Stimulated activated CD4-positive, alpha-beta T cell treated with anti-CD3 and anti-CD28 coated beads, Interleukin-12 subunit alpha, Interleukin-12 subunit beta, amount 100 ng/mL, for 48 hours (primary cell): ENCODE measurements at regions not wholly inside any gene's neighbourhood (a gene's known extent, or its start where the extent isn't known, plus 50 kb on each side); places are given as distances from the start of the nearest gene placed in this dataset.

ENCODE experiments used
- DNase-seq, 3 donors: peaks; one replicate each; pipeline ENCODE4 v3.0.0-alpha.2; 2020; ENCODE audit warnings: low read depth in 2 of 3, low spot score in 1 of 3

DNA sequence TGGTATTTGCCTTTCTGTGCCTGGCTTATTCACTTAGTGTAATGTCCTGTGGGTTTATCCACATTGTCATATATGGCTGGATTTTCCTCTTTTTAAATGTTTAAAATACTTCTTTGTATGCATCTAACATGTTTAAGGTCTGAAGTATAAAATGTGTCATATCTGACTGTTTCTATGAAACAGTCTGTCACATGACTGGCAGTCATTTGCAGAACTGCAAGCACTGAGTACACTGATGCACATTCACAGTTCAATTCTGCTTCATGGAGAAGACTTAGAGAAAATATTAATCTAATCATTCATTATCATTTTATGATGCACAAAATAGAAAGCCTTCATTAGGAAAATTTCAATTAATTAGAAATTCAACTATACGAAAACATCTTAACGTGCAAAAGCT lies 119.7 kb upstream of the PRSS58 start:
- no peak for DNase-seq

DNA sequence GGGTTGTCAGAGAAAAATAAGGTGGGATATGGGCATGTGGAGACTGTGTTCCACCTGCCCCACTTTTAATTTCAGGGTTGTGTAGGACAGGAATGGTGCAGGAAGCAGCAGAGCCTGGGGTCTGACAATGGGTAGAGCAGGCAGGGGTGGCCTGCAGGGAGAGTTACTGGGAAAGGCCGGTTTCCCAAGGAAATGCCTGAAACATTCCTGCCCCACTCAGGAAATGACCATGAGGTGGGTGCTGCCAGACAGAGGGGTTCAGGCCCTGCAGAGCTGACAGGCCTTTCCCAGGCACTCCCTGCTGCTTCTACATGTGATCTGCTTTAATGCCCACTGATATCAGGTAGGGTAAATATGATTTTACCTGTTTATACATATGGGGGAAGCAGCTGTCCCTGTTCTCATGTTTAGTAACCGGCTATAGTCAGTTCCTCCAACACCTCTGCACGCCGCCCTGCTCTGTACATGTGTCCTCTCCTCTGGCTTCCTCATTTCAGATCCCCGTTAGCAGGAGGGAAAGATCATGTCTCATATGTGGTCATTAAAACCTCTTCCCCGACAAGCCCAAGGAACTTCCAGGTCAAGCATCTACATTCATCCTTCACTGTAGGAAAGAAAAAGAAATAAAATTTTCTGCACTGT lies 118.6 kb upstream of the PRSS58 start:
- no peak for DNase-seq

DNA sequence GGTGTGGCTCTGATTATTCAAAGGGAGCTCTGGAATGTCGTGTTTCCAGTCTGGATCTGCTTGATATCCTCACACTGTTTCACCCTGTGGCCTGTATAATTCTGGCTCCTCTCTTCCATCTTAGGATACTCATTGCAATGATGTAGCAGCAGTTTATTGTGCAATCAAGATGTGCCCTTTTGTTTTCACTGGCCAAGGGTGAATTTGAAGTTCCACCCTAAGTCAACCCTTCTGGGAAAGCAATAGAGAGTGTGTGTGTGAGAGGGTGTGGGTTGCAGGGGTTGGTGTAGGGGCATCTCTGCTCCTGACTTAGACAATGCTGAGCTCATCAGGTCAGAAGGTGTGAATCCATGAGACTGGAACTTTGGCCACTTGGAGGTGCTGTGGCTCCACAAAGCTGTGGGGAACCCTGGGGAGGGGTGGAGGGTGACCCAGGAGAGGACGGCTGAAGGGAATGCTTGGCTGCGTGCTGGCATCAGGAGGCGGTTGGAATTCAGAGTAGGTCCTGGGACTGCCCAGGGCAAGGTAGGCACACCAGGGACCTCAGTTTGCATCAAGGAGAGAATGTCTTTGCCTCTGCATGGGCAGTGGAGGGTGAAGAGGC lies 118.0 kb upstream of the PRSS58 start:
- DNase-seq = no peak

DNA sequence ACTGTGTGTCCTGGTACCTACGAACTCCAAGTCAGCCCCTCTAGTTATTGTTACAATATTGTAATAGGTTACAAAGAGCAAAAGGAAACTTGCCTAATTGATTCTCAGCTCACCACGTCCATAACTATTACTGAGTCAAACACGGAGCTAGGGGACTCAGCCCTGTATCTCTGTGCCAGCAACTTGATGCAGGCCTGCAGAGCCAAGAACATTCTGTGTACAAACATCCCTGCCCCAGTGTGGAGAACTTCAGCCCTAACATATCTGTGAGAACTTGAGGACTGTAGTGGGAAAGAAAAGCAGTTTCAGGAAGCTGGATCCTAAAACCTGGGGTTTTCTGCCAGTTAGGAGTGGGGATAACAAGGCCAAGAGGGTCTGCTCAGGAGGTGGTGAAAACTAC lies 114.9 kb upstream of the PRSS58 start:
- no peak for DNase-seq

GRCh38 chr7:142371586-142372377 lies 113.9 kb upstream of the PRSS58 start:
- no peak for DNase-seq

DNA sequence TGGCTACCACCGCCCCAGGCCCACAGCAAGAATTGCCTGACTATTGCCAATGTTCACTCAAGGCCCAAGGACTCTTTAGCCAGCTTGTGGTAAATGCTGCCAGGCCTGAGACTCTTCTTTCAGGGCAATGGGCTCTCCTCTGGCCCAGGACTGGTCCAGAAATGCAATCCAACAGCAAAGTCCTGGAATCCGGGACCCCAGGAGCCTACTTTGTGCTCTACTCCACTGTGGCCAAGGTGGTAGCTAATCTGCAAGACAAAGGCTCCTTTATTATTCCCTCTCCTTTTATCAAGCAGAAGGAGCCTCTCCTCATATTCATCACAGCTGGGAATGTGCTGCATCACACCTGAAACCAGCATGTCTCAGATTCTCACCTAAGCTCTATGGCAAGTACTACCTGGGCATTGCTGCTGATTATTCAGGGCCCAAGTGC lies 107.6 kb upstream of the PRSS58 start:
- no peak for DNase-seq

GRCh38 chr7:142364551-142364950 lies 106.7 kb upstream of the PRSS58 start:
- no peak for DNase-seq

- DNase-seq = no peak
Measured at GRCh38 chr7:142362349-142362748, 104.5 kb upstream of the PRSS58 start.

GRCh38 chr7:142359694-142360279 lies 101.9 kb upstream of the PRSS58 start:
- DNase-seq = no peak

DNA sequence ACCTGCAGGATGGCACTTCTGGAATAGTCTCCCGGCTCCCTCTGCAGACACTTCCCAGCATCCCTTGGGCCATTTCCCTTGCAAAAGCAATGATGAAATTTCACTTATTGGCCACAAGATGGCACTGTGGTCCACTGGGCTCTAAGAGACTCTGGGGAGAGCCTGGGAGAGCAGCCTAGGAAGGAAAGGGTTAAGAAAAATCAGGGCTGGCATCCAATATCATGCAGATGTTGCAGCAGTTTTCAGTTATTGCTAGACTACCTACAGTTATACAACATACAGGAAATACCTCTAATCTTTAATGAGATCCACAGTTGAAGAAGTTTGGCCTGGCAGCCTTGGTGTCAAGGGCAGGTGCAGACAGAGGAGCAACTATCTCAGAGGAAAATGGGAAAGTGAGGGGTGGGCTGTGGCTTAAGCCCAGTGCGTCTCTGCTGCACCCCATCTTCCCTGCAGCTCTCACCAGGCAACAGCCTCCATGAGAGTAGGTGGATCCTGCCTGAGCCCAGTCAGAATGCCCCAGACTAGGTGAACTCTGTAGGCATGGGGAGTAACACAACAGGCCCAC lies 100.2 kb upstream of the PRSS58 start:
- peak in 1 of 3 donors; percentile 31 for DNase-seq

DNA sequence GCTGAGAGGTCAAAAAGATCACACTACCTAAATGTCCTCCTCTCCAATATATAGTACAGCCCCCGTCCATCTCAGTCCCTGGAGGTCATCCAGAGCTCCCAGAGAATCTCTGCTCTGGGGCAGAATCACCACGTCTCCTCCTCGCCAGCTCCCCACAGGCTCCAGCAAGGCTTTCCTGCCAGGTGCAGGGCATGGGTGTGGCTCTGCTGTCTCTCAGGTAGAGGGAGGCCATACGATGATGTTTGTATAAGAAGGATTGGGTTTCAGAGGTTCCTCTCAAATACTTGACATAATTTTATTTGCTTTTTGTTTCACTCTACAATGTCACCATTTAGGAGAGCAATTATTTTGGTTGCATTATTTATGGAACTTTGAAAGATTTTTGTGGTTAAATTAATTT lies 98.3 kb upstream of the PRSS58 start:
- DNase-seq = no peak

DNA sequence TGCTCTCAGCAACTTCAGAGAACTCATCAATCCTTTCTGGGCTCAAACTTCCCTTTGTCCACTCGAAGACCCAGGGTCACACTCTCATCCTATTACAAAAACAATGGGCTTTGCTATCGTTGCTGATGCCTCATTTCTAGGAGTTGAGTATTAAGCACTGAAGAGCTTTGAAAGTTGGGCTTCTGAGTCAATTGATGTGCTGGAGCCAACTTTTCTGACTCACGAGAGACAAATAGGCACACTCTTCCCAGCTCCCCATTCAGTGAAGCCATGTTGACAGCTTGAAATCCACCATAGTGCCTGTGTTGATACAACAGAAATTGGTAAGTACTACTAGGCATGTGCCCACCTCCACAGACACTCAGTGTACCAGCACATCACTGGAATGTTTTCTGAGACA lies 97.5 kb upstream of the PRSS58 start:
- no peak for DNase-seq

DNA sequence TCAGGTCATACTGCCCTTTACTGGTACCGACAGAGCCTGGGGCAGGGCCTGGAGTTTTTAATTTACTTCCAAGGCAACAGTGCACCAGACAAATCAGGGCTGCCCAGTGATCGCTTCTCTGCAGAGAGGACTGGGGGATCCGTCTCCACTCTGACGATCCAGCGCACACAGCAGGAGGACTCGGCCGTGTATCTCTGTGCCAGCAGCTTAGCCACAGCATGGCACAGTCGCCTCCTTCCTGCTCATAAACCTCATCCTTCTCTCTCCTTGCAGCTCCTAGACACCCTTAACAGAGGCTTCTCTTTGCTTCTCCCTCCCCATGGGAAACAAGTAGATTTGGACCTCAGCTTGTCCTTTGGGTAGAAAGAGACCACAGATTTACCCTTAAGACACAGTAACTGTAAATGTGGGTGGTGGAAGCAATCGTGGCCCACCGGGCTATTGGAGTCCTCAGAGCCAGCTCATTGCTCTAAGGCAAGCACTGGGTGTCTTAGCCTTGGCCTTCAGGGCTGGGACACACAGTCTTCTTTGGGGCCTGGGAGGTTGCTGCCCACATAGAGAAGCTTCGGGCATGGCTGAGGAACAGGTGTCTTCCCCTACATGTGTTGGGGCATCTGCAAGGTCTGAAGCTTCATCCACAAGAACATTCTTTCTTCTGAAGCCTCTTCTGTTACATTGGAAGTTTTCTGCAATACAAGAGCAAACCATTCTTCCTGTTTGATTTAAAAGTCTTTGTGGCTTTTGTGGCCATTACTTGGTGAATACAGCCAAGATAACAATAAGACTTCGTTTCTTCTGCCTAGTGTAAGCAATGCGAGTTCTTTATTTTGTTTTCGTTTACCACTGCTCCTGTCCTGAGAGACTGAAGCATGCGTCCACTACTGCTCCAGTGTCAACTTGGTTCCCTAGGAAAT lies 95.5 kb upstream of the PRSS58 start:
- no peak for DNase-seq

GRCh38 chr7:142352543-142352942 lies 94.7 kb upstream of the PRSS58 start:
- no peak for DNase-seq

- no peak for DNase-seq
Measured at GRCh38 chr7:142351145-142351544, 93.3 kb upstream of the PRSS58 start.

- DNase-seq = no peak
Measured at GRCh38 chr7:142349670-142350405, 92.0 kb upstream of the PRSS58 start.

- DNase-seq = no peak
Measured at GRCh38 chr7:142348921-142349405, 91.1 kb upstream of the PRSS58 start.

DNA sequence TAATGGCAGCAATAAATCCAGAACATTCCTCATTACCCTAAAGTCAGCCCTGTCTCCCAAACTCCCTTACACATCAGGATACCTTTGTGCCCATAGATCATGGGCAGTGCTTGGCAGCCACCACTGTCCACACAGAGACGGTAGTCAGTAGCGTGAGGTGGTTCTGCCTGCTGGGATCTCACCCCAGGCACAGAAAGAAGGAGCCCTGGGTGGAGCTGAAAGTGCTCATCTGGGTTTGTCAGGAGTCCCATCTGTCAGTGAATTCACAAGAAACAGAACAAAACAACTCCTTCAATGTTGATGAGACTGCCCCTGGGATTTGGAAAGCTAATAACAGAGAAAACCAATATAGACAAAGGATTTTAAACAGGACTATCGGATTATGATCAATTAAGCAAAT lies 90.2 kb upstream of the PRSS58 start:
- no peak for DNase-seq

DNA sequence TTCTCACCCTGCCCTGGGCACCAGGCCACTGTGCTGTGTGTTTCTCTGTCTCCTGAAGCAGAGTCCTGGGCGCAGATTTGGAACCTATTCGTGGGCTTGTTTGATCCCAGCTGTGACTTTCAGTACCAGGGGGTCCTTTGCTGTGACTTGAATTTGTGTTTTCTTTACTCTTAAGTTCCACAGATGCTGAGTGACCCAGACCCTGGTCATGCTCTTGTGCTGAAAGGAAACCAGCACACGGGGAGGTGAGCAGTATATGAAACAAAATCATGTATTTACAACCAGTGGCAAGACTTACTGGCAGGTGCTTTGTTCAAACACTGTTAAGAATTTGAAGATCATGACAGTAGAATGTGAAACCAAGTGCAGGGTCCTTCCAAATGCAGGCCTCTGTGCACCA lies 89.2 kb upstream of the PRSS58 start:
- no peak for DNase-seq

DNA sequence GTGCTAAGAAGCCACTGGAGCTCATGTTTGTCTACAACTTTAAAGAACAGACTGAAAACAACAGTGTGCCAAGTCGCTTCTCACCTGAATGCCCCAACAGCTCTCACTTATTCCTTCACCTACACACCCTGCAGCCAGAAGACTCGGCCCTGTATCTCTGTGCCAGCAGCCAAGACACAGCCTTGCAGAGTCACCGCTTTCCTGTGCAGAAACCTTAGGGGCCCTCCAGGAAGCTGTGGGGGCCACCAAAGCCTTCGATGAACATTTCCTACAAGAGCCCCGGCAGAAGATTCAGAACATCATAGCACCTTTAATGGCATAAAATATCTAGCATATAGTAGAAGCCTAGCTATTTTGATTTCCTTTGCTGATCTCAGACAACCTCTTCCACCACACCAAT lies 88.0 kb upstream of the PRSS58 start:
- DNase-seq = no peak
